GM12865 (cell line): ENCODE measurements at regions not wholly inside any gene's neighbourhood (a gene's known extent, or its start where the extent isn't known, plus 50 kb on each side); places are given as distances from the start of the nearest gene placed in this dataset.

Experiments used
- DNase-seq: peaks from one replicate; pipeline ENCODE4 v3.0.0; 2010; ENCODE audit warnings: low read depth
- H3K4me3 ChIP-seq: 2 replicates; pipeline ENCODE4 v1.5.1; 2011; ENCODE audit warnings: mild to moderate bottlenecking, low read depth, low read length, control low read depth
- CTCF ChIP-seq: IDR thresholded peaks from 2 replicates; pipeline ENCODE4 v1.5.1; 2011; ENCODE audit warnings: low read length, control low read depth, low read depth, inconsistent platforms; ENCODE audit not compliant: insufficient read depth; ENCODE audit errors: missing control alignments

GRCh38 chrX:7389576-7389975, 241.6 kb upstream of the PUDP start:
- H3K4me3 ChIP-seq, result no peak overlapping the region
- no peak for DNase-seq
- no peak for TF ChIP-seq CTCF

GRCh38 chrX:7385131-7385530, 237.2 kb upstream of the PUDP start:
- TF ChIP-seq CTCF, result no peak
- DNase-seq, result no peak
- H3K4me3 ChIP-seq, result no peak overlapping the region

DNA sequence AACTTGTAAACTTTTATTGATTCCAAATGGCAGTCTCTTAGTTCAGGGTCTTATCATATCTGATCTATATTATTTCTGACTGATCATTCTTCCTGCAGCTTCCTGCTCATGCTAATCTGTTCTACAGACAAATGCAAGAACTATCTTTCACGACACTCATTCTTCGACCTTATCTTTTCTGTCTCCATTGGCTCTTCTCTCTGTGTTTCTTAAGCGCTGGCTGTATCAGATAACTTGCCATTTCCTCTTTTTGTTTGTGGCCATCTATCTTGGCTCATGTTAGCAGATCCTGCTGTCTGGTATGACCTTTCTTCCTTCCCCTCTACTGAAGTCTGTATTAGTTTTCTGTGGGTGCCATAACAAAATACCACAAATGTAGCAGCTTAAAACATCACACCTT, 230.5 kb upstream of the PUDP start:
- no peak for TF ChIP-seq CTCF
- H3K4me3 ChIP-seq, result no peak overlapping the region
- no peak for DNase-seq

GRCh38 chrX:7372825-7373525, 225.0 kb upstream of the PUDP start:
- DNase-seq, result no peak
- TF ChIP-seq CTCF, result no peak
- H3K4me3 ChIP-seq, result no peak overlapping the region

DNA sequence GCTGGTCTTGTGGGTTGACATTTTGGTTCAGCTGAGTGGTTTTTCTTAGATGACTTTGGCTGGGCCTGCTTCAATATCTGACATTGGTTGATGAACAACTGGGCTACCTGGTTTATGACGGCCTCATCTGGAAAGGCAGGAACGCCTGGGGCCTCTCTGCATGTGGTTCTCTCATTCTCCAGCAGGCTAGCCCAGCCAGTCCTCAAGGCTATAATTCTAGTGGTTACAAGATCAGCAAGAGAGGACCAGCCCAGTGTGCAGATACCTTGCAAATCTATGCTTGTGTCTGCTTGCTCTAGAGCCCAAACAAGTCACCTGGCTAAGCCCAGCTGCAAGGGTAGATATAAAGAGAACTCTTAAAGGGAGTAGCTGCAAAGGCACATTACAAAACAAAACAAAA, 214.2 kb upstream of the PUDP start:
- no peak for DNase-seq
- TF ChIP-seq CTCF, result no peak
- H3K4me3 ChIP-seq, result no peak overlapping the region

- no peak overlapping the region for H3K4me3 ChIP-seq
- no peak for TF ChIP-seq CTCF
- DNase-seq, result no peak
These were observed 204.0 kb upstream of the PUDP start for GRCh38 chrX:7351926-7352325.

- TF ChIP-seq CTCF, result no peak
- no peak for DNase-seq
- no peak overlapping the region for H3K4me3 ChIP-seq
These were observed 199.5 kb upstream of the PUDP start for GRCh38 chrX:7347465-7347864.
